DND-41 (cell line): ENCODE measurements at regions not wholly inside any gene's neighbourhood (a gene's known extent, or its start where the extent isn't known, plus 50 kb on each side); places are given as distances from the start of the nearest gene placed in this dataset.

Source experiments
- ATAC-seq: fragments of 200-7000 bp; cut with Tn5 transposase; 3 replicates; pipeline ENCODE4 v1.9.1; 2021; ENCODE audit warnings: low read depth; ENCODE audit not compliant: insufficient read depth
- DNase-seq: peaks from one replicate; pipeline ENCODE4 v3.0.0-alpha.2; 2020
- H2AFZ ChIP-seq: 2 replicates; pipeline ENCODE4 v1.6.0; 2012; ENCODE audit warnings: low read depth, low read length
- H3K27ac ChIP-seq: 2 replicates; pipeline ENCODE4 v1.5.1; 2012; ENCODE audit warnings: low read length, inconsistent platforms
- H3K27me3 ChIP-seq: fragments of 200-600 bp; sonication (generic); 2 replicates; pipeline ENCODE4 v1.6.0; 2012; ENCODE audit warnings: low read length, mild to moderate bottlenecking, inconsistent platforms; ENCODE audit not compliant: insufficient read depth, poor library complexity
- H3K36me3 ChIP-seq: 2 replicates; pipeline ENCODE4 v1.5.1; 2012; ENCODE audit warnings: low read length, inconsistent platforms; ENCODE audit not compliant: insufficient read depth
- H3K4me1 ChIP-seq: 2 replicates; pipeline ENCODE4 v1.5.1; 2012; ENCODE audit warnings: mild to moderate bottlenecking, low read length; ENCODE audit not compliant: insufficient read depth
- H3K4me2 ChIP-seq: 2 replicates; pipeline ENCODE4 v1.6.0; 2012; ENCODE audit warnings: mild to moderate bottlenecking, moderate library complexity, low read length, inconsistent platforms; ENCODE audit not compliant: insufficient read depth
- H3K4me3 ChIP-seq, 2 experiments: fragments of 200-600 bp in 1 of 2; shearing (Covaris generic) in 1 of 2; 2 replicates each; pipeline ENCODE4 v1.5.1; 2012 to 2016; ENCODE audit warnings: inconsistent platforms in 2 of 2, low read length in 2 of 2, mild to moderate bottlenecking in 2 of 2, low read depth in 1 of 2, moderate library complexity in 1 of 2
- H3K79me2 ChIP-seq: 2 replicates; pipeline ENCODE4 v1.6.0; 2012; ENCODE audit warnings: low read length, inconsistent platforms; ENCODE audit not compliant: insufficient read depth
- H3K9ac ChIP-seq: 2 replicates; pipeline ENCODE4 v1.6.0; 2012; ENCODE audit warnings: low read depth, mild to moderate bottlenecking, inconsistent platforms, low read length, moderate library complexity
- H3K9me3 ChIP-seq: 2 replicates; pipeline ENCODE4 v1.5.1; 2012; ENCODE audit warnings: low read length, moderate library complexity, mild to moderate bottlenecking, inconsistent platforms; ENCODE audit not compliant: insufficient read depth, severe bottlenecking
- H4K20me1 ChIP-seq: 2 replicates; pipeline ENCODE4 v1.6.0; 2012; ENCODE audit warnings: low read length; ENCODE audit not compliant: insufficient read depth
- EZH2 ChIP-seq: IDR thresholded peaks from 3 replicates; pipeline ENCODE4 v1.6.1; 2012; ENCODE audit warnings: borderline replicate concordance, low read depth, mild to moderate bottlenecking, moderate library complexity, low read length, inconsistent platforms; ENCODE audit not compliant: severe bottlenecking
- TF ChIP-seq, protein P1 (sequence below): IDR thresholded peaks from 2 replicates; pipeline ENCODE4 v1.5.1; 2012; ENCODE audit warnings: borderline replicate concordance, low read length, moderate library complexity, mild to moderate bottlenecking; ENCODE audit not compliant: poor library complexity, severe bottlenecking; ENCODE audit errors: extremely low read depth

DNA sequence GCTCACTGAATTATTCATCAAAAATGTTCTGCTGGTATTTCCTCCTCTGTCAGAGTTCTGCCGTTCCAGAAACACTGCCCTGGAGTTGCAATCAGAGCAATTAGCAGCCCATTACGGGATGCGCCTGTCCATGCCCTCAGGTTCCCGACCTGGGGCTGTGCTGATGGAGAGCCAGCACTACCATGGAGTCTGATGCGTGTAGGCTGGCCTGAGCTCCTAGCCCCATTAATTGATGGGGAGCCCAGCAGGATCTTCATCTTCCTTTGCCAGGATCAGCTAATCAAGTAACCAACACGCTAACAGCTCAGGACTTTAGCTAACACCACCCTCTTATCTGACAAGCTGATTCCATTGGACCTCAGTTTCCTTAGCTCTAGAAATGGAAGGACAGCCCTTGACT lies 164.2 kb downstream of the ABHD5 start:
- Histone ChIP-seq H2AFZ (no peak overlapping the region), H3K4me3 (no peak overlapping the region), H3K36me3 (no peaks in the 10 kb centered on the region), H3K27ac (no peak overlapping the region), H3K9me3 (no peaks in the 10 kb centered on the region), H3K4me1 (no peaks in the 10 kb centered on the region), H4K20me1 (no peaks in the 10 kb centered on the region), H3K4me2 (no peak overlapping the region), H3K9ac (no peak overlapping the region), H3K27me3 (peaks cover 8% of the 10 kb centered on the region), H3K79me2 (no peaks in the 10 kb centered on the region)
- ATAC-seq (no peak), DNase-seq (no peak)
- TF ChIP-seq, protein P1, sequence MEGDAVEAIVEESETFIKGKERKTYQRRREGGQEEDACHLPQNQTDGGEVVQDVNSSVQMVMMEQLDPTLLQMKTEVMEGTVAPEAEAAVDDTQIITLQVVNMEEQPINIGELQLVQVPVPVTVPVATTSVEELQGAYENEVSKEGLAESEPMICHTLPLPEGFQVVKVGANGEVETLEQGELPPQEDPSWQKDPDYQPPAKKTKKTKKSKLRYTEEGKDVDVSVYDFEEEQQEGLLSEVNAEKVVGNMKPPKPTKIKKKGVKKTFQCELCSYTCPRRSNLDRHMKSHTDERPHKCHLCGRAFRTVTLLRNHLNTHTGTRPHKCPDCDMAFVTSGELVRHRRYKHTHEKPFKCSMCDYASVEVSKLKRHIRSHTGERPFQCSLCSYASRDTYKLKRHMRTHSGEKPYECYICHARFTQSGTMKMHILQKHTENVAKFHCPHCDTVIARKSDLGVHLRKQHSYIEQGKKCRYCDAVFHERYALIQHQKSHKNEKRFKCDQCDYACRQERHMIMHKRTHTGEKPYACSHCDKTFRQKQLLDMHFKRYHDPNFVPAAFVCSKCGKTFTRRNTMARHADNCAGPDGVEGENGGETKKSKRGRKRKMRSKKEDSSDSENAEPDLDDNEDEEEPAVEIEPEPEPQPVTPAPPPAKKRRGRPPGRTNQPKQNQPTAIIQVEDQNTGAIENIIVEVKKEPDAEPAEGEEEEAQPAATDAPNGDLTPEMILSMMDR, result no peak
- no peak for TF ChIP-seq EZH2

GRCh38 chr3:43855674-43856299 lies 165.0 kb downstream of the ABHD5 start:
- DNase-seq (peak; percentile 32), ATAC-seq (peak; percentile 55; the same call in 1 of the 3 replicates)
- Histone ChIP-seq H3K4me1 (no peaks in the 10 kb centered on the region), H3K9me3 (no peaks in the 10 kb centered on the region), H3K27ac (no peak overlapping the region), H3K79me2 (no peaks in the 10 kb centered on the region), H4K20me1 (no peaks in the 10 kb centered on the region), H3K9ac (no peak overlapping the region), H3K4me3 (no peak overlapping the region), H3K36me3 (no peaks in the 10 kb centered on the region), H2AFZ (no peak overlapping the region), H3K4me2 (no peak overlapping the region), H3K27me3 (peaks cover 8% of the 10 kb centered on the region)
- TF ChIP-seq, protein P1, result peak; percentile 66
- TF ChIP-seq EZH2, result no peak

- H3K36me3 ChIP-seq, result no peaks in the 10 kb centered on the region
- no peak for ATAC-seq
- no peaks in the 10 kb centered on the region for H3K79me2 ChIP-seq
- peaks cover 8% of the 10 kb centered on the region for H3K27me3 ChIP-seq
- TF ChIP-seq EZH2, result no peak
- TF ChIP-seq, protein P1, result no peak
- no peaks in the 10 kb centered on the region for H4K20me1 ChIP-seq
- H3K9me3 ChIP-seq, result no peaks in the 10 kb centered on the region
- H3K4me3 ChIP-seq, result no peak overlapping the region
- no peak for DNase-seq
- no peak overlapping the region for H3K9ac ChIP-seq
- H3K4me2 ChIP-seq, result no peak overlapping the region
- no peak overlapping the region for H3K27ac ChIP-seq
- H3K4me1 ChIP-seq, result no peaks in the 10 kb centered on the region
- H2AFZ ChIP-seq, result no peak overlapping the region
Measured at GRCh38 chr3:43856351-43856750, 165.6 kb downstream of the ABHD5 start.

DNA sequence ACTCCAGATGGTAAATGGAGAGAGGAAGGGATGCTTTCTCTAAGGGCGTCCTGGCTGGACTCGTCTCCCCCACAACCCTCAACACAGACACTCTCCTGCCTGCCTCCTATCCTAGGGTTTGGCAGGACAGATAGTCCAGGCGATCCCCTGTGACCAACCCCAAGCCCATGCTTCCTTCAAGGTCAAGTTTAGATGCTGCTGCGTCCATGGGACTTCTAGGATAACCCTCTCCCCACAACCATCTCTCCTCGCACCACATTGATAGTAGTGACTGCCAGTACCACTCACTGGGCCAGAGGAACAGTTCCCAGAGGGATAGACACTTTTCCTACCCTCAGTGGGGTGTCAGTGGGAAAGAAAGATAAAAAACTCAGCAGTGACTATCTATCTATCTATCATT lies 166.0 kb downstream of the ABHD5 start:
- Histone ChIP-seq H3K4me3 (no peak overlapping the region), H3K79me2 (no peaks in the 10 kb centered on the region), H2AFZ (no peak overlapping the region), H3K4me2 (no peak overlapping the region), H3K27ac (no peak overlapping the region), H3K9me3 (no peaks in the 10 kb centered on the region), H3K27me3 (peaks cover 8% of the 10 kb centered on the region), H3K36me3 (no peaks in the 10 kb centered on the region), H3K4me1 (no peaks in the 10 kb centered on the region), H4K20me1 (no peaks in the 10 kb centered on the region), H3K9ac (no peak overlapping the region)
- no peak for TF ChIP-seq EZH2
- TF ChIP-seq, protein P1, result no peak
- ATAC-seq (no peak), DNase-seq (no peak)
